Choroid plexus epithelial cell (primary cell): ENCODE measurements at regions not wholly inside any gene's neighbourhood (a gene's known extent, or its start where the extent isn't known, plus 50 kb on each side); places are given as distances from the start of the nearest gene placed in this dataset.

Source experiments
- DNase-seq: peaks from one replicate; pipeline ENCODE4 v3.0.0-alpha.2; 2010; ENCODE audit warnings: low read depth
- H3K4me3 ChIP-seq: 2 replicates; pipeline ENCODE4 v1.5.1; 2011; ENCODE audit warnings: low read depth, mild to moderate bottlenecking, control low read depth, low read length, moderate library complexity
- TF ChIP-seq, protein P1 (sequence below): conservative IDR thresholded peaks from 2 replicates; pipeline ENCODE4 v1.5.1; 2011; ENCODE audit warnings: low read depth, mild to moderate bottlenecking, control low read depth, inconsistent platforms, low read length, moderate library complexity

DNA sequence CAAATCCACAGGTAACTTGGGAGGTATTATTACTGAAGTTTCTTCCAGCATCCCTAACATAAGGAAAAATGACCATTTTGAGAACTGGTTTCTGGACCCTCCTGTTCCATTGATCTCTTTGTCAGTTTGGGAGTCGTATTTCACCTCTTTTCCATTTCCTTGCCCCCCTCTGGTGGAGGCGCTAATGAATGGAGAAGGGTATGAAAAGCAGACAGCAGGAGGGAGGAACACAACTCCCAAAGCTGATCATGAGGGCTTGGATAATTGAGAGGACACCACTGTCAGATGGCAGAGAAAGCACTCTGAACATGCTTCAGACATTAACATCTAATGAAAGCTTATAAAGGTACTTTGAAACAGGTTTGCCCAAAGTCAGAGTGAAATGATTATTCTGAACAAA is 56.6 kb upstream of the TLK1 start:
- TF ChIP-seq, protein P1, sequence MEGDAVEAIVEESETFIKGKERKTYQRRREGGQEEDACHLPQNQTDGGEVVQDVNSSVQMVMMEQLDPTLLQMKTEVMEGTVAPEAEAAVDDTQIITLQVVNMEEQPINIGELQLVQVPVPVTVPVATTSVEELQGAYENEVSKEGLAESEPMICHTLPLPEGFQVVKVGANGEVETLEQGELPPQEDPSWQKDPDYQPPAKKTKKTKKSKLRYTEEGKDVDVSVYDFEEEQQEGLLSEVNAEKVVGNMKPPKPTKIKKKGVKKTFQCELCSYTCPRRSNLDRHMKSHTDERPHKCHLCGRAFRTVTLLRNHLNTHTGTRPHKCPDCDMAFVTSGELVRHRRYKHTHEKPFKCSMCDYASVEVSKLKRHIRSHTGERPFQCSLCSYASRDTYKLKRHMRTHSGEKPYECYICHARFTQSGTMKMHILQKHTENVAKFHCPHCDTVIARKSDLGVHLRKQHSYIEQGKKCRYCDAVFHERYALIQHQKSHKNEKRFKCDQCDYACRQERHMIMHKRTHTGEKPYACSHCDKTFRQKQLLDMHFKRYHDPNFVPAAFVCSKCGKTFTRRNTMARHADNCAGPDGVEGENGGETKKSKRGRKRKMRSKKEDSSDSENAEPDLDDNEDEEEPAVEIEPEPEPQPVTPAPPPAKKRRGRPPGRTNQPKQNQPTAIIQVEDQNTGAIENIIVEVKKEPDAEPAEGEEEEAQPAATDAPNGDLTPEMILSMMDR = no peak
- no peak for DNase-seq
- no peak overlapping the region for H3K4me3 ChIP-seq

DNA sequence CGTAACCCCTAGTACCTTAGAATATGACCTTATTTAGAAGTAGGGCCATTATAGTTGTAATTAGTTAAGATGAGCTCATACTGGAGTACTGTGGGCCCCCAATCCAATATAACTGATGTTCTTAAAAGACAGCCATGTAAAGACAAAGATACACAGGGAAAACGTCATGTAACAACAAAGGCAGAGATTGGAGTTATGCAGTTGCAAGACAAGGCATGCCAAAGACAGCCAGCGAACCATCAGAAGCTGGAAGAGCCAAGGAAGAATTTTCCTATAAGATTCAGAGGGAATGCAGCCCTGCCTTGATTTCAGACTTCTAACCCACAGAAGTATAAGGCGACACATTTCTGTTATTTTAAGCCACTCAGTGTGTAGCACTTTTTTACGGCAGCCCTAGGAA is 55.9 kb upstream of the TLK1 start:
- H3K4me3 ChIP-seq = no peak overlapping the region
- no peak for DNase-seq
- TF ChIP-seq, protein P1 = no peak

- no peak overlapping the region for H3K4me3 ChIP-seq
- DNase-seq = no peak
- TF ChIP-seq, protein P1 = no peak
Measured at GRCh38 chr2:171214093-171214492, 53.4 kb upstream of the TLK1 start.

DNA sequence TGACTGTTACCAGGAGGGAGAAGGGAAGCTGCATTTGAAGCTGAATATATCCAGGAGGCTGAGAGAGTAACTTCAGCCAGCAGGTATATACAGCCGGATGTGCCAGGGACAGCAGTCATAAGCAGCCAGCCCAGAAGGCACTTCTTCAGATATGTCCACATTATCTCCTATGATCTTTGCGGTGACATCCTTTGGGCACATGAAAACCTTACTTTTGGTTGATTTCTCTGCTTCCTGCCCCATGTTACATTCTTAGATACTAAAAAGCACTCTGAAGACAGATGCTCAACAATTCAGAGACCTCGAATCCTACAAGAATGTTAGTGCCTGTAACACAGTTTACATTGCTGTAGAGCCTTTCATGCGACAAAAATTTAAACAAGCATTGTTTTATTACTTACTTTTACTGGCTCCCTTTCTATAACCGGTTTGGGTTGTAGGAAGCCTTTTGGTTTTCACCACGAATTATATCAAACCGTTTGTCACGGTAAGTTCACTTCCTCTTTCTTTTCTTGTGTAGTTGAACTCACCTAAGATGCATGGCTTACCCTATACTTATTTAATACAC is 50.3 kb upstream of the TLK1 start:
- no peak overlapping the region for H3K4me3 ChIP-seq
- TF ChIP-seq, protein P1 = no peak
- DNase-seq = no peak
